Vagina (tissue), 2 donors: ENCODE measurements at regions not wholly inside any gene's neighbourhood (a gene's known extent, or its start where the extent isn't known, plus 50 kb on each side); places are given as distances from the start of the nearest gene placed in this dataset.

Experiments
- DNase-seq, 2 donors: peaks; one replicate each; pipeline ENCODE4 v3.0.0-alpha.2; 2017; ENCODE audit errors: extremely low spot score in 2 of 2
- H3K27ac ChIP-seq: fragments of 200-600 bp; sonication (generic); one replicate; pipeline ENCODE4 v1.5.1; 2019
- H3K27me3 ChIP-seq: fragments of 200-600 bp; sonication (generic); one replicate; pipeline ENCODE4 v1.5.1; 2019
- H3K36me3 ChIP-seq, 2 donors: fragments of 200-600 bp; sonication (generic); one replicate each; pipeline ENCODE4 v1.5.1; 2017 to 2019
- H3K4me1 ChIP-seq: fragments of 200-600 bp; sonication (generic); one replicate; pipeline ENCODE4 v1.5.1; 2019
- H3K4me3 ChIP-seq, 2 donors: fragments of 200-600 bp; sonication (generic); 1 replicate in 1 of 2; 2 replicates in 1 of 2; pipeline ENCODE4 v1.5.1; 2016 to 2019
- H3K9me3 ChIP-seq: fragments of 200-600 bp; sonication (generic); one replicate; pipeline ENCODE4 v1.5.1; 2019
- CTCF ChIP-seq, 3 experiments: fragments of 450-650 bp in 2 of 3; fragments of 200-600 bp in 1 of 3; sonication (generic) in 1 of 3; IDR thresholded peaks; one replicate each; pipeline ENCODE4 v1.5.1; 2017 to 2019; ENCODE audit warnings: antibody characterized with exemption in 3 of 3, mild to moderate bottlenecking in 2 of 3, moderate library complexity in 2 of 3
- POLR2A ChIP-seq, 2 donors: fragments of 450-650 bp; IDR thresholded peaks; one replicate each; pipeline ENCODE4 v1.6.1; 2017; ENCODE audit warnings: antibody characterized with exemption in 2 of 2, mild to moderate bottlenecking in 2 of 2, moderate library complexity in 2 of 2
- POLR2AphosphoS5 ChIP-seq, 2 donors: sonication (generic); formaldehyde crosslinking; IDR thresholded peaks; one replicate each; pipeline ENCODE4 v1.9.0; 2017; ENCODE audit warnings: antibody characterized with exemption in 2 of 2, mild to moderate bottlenecking in 2 of 2, low read depth in 1 of 2; ENCODE audit not compliant: insufficient read depth in 1 of 2
- intact Hi-C: fragments of 100-400 bp; cut with DNase I; formaldehyde crosslinking; loops from one replicate; pipeline ENCODE4 v1.15.1; 2023

GRCh38 chr13:61664801-61665705 lies 249.4 kb upstream of the PCDH20 start:
- Histone ChIP-seq H3K36me3 (no peaks in the 10 kb centered on the region), H3K4me1 (no peaks in the 10 kb centered on the region), H3K27ac (no peak overlapping the region), H3K27me3 (no peaks in the 10 kb centered on the region), H3K9me3 (no peaks in the 10 kb centered on the region), H3K4me3 (no peak overlapping the region)
- no peak for DNase-seq
- intact Hi-C loops: no loop called here
- no peak for TF ChIP-seq POLR2AphosphoS5 (IDR thresholded peaks at IDR 0.05; ENCODE audit: insufficient read depth in 1 of 2, low read depth in 1 of 2)
- TF ChIP-seq POLR2A (IDR thresholded peaks at IDR 0.05): no peak
- no peak for TF ChIP-seq CTCF (IDR thresholded peaks at IDR 0.05)

GRCh38 chr13:61654481-61654880 lies 238.8 kb upstream of the PCDH20 start:
- H3K9me3 ChIP-seq: no peaks in the 10 kb centered on the region
- intact Hi-C loops: no loop called here
- H3K27me3 ChIP-seq: no peaks in the 10 kb centered on the region
- TF ChIP-seq POLR2A (IDR thresholded peaks at IDR 0.05): no peak
- DNase-seq: no peak
- no peaks in the 10 kb centered on the region for H3K4me1 ChIP-seq
- no peak overlapping the region for H3K4me3 ChIP-seq
- H3K27ac ChIP-seq: no peak overlapping the region
- H3K36me3 ChIP-seq: no peaks in the 10 kb centered on the region

GRCh38 chr13:61648547-61648946 lies 232.9 kb upstream of the PCDH20 start:
- H3K36me3 ChIP-seq: no peaks in the 10 kb centered on the region
- DNase-seq: no peak
- no peaks in the 10 kb centered on the region for H3K9me3 ChIP-seq
- no peaks in the 10 kb centered on the region for H3K27me3 ChIP-seq
- TF ChIP-seq POLR2AphosphoS5 (IDR thresholded peaks at IDR 0.05; ENCODE audit: insufficient read depth in 1 of 2, low read depth in 1 of 2): no peak
- no peak for TF ChIP-seq POLR2A (IDR thresholded peaks at IDR 0.05)
- TF ChIP-seq CTCF (IDR thresholded peaks at IDR 0.05): no peak
- no peaks in the 10 kb centered on the region for H3K4me1 ChIP-seq
- intact Hi-C loops: no loop called here
- H3K4me3 ChIP-seq: no peak overlapping the region
- H3K27ac ChIP-seq: no peak overlapping the region

- H3K4me1 ChIP-seq: no peaks in the 10 kb centered on the region
- no peak overlapping the region for H3K4me3 ChIP-seq
- no peak overlapping the region for H3K27ac ChIP-seq
- intact Hi-C loops: no loop called here
- DNase-seq: no peak
- no peaks in the 10 kb centered on the region for H3K9me3 ChIP-seq
- H3K27me3 ChIP-seq: no peaks in the 10 kb centered on the region
- no peak for TF ChIP-seq POLR2A (IDR thresholded peaks at IDR 0.05)
- no peak for TF ChIP-seq POLR2AphosphoS5 (IDR thresholded peaks at IDR 0.05; ENCODE audit: insufficient read depth in 1 of 2, low read depth in 1 of 2)
- no peak for TF ChIP-seq CTCF (IDR thresholded peaks at IDR 0.05)
- H3K36me3 ChIP-seq: no peaks in the 10 kb centered on the region
Observed at GRCh38 chr13:61612192-61612591, 196.5 kb upstream of the PCDH20 start.

GRCh38 chr13:61608138-61608537 lies 192.5 kb upstream of the PCDH20 start:
- Histone ChIP-seq H3K27ac (no peak overlapping the region), H3K9me3 (no peaks in the 10 kb centered on the region), H3K4me1 (no peaks in the 10 kb centered on the region), H3K36me3 (no peaks in the 10 kb centered on the region), H3K4me3 (no peak overlapping the region), H3K27me3 (no peaks in the 10 kb centered on the region)
- intact Hi-C loops: no loop called here
- DNase-seq: no peak
- TF ChIP-seq POLR2AphosphoS5 (IDR thresholded peaks at IDR 0.05; ENCODE audit: insufficient read depth in 1 of 2, low read depth in 1 of 2) (no peak), CTCF (IDR thresholded peaks at IDR 0.05) (no peak), POLR2A (IDR thresholded peaks at IDR 0.05) (no peak)
